NCI-H526 treated with DMSO at 0.1 percent for 48 hours (cell line): ENCODE measurements at regions not wholly inside any gene's neighbourhood (a gene's known extent, or its start where the extent isn't known, plus 50 kb on each side); places are given as distances from the start of the nearest gene placed in this dataset.

ENCODE experiments used
- DNase-seq: peaks from one replicate; lab custom pipeline; 2025; lab: John Stamatoyannopoulos, UW

GRCh38 chr6:140320081-140321080 is 945.9 kb upstream of the CITED2 start:
- no peak for DNase-seq

GRCh38 chr6:140319209-140319608 is 944.8 kb upstream of the CITED2 start:
- DNase-seq, result no peak

- DNase-seq, result no peak
Measured at GRCh38 chr6:140318408-140318807, 944.0 kb upstream of the CITED2 start.

GRCh38 chr6:140317950-140318349 is 943.5 kb upstream of the CITED2 start:
- DNase-seq, result no peak

GRCh38 chr6:140316966-140317365 is 942.5 kb upstream of the CITED2 start:
- DNase-seq, result no peak

GRCh38 chr6:140314682-140315081 is 940.2 kb upstream of the CITED2 start:
- DNase-seq, result no peak

GRCh38 chr6:140311146-140311545 is 936.7 kb upstream of the CITED2 start:
- DNase-seq, result no peak

GRCh38 chr6:140303218-140303949 is 928.9 kb upstream of the CITED2 start:
- DNase-seq, result peak; percentile 18

GRCh38 chr6:140300331-140300730 is 925.9 kb upstream of the CITED2 start:
- DNase-seq, result no peak

GRCh38 chr6:140289186-140289585 is 914.7 kb upstream of the CITED2 start:
- no peak for DNase-seq

- no peak for DNase-seq
Measured at GRCh38 chr6:140285998-140286690, 911.7 kb upstream of the CITED2 start.

GRCh38 chr6:140285471-140285870 is 911.0 kb upstream of the CITED2 start:
- no peak for DNase-seq

GRCh38 chr6:140284871-140285270 is 910.4 kb upstream of the CITED2 start:
- DNase-seq, result no peak

GRCh38 chr6:140283197-140283596 is 908.7 kb upstream of the CITED2 start:
- no peak for DNase-seq

- DNase-seq, result no peak
Measured at GRCh38 chr6:140281767-140282166, 907.3 kb upstream of the CITED2 start.

GRCh38 chr6:140281236-140281635 is 906.8 kb upstream of the CITED2 start:
- no peak for DNase-seq

- no peak for DNase-seq
Measured at GRCh38 chr6:140276719-140277118, 902.3 kb upstream of the CITED2 start.

GRCh38 chr6:140276133-140276532 is 901.7 kb upstream of the CITED2 start:
- DNase-seq, result no peak

- no peak for DNase-seq
Measured at GRCh38 chr6:140275725-140276124, 901.3 kb upstream of the CITED2 start.

GRCh38 chr6:140274548-140274947 is 900.1 kb upstream of the CITED2 start:
- no peak for DNase-seq

- DNase-seq, result no peak
Measured at GRCh38 chr6:140271759-140272377, 897.4 kb upstream of the CITED2 start.

GRCh38 chr6:140269591-140270165 is 895.2 kb upstream of the CITED2 start:
- DNase-seq, result no peak
